Astrocyte (in vitro differentiated cells and primary cell): ENCODE measurements at regions not wholly inside any gene's neighbourhood (a gene's known extent, or its start where the extent isn't known, plus 50 kb on each side); places are given as distances from the start of the nearest gene placed in this dataset.
"Not testable (repeated sequence)": the region's sequence is repeated elsewhere in the genome, so short reads cannot be mapped to it uniquely, and the experiment has no call there.

ENCODE experiments used
- CTCF ChIP-seq: IDR thresholded peaks from 2 replicates; pipeline ENCODE4 v1.5.1; 2011; ENCODE audit warnings: low read depth, mild to moderate bottlenecking, inconsistent platforms, low read length, moderate library complexity; ENCODE audit not compliant: insufficient read depth
- EZH2 ChIP-seq: IDR thresholded peaks from 2 replicates; pipeline ENCODE4 v1.6.1; 2012; ENCODE audit warnings: mild to moderate bottlenecking, low read length, inconsistent platforms; ENCODE audit not compliant: insufficient read depth

- TF ChIP-seq EZH2, CTCF: not testable (repeated sequence)
These were observed 249.4 kb upstream of the POTED start for GRCh38 chr21:13360175-13360574.
